NB4 (cell line): ENCODE measurements at regions not wholly inside any gene's neighbourhood (a gene's known extent, or its start where the extent isn't known, plus 50 kb on each side); places are given as distances from the start of the nearest gene placed in this dataset.

ENCODE experiments used
- MYC ChIP-seq: IDR thresholded peaks from 2 replicates; pipeline ENCODE4 v1.6.1; 2011; ENCODE audit warnings: low read depth, low read length
- POLR2A ChIP-seq: IDR thresholded peaks from 2 replicates; pipeline ENCODE4 v1.6.1; 2011; ENCODE audit warnings: mild to moderate bottlenecking; ENCODE audit not compliant: insufficient read length; ENCODE audit errors: extremely low read depth
- TF ChIP-seq, protein P1 (sequence below): IDR thresholded peaks from one replicate; pipeline ENCODE4 v1.5.1; 2012; ENCODE audit warnings: low read depth, low read length

DNA sequence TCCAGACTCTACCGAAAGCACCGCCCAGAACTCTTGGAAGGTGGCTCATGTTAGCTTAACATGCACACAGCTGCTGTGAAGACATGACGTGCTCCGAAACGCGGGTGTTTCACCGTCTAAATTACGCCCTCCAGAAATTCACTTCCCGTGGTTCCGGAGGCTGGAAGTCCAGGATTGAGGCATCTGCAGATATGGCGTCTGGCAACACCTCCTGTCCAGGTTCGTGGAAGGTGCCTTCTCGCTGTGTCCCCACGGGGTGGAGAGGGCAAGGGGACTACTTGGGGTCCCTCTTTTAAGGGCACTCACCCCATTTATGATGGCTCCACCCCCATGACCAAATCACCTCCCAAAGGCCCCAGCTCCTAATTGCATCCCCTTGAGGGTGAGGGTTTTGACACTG is 348.0 kb upstream of the IRX2 start:
- TF ChIP-seq, protein P1, sequence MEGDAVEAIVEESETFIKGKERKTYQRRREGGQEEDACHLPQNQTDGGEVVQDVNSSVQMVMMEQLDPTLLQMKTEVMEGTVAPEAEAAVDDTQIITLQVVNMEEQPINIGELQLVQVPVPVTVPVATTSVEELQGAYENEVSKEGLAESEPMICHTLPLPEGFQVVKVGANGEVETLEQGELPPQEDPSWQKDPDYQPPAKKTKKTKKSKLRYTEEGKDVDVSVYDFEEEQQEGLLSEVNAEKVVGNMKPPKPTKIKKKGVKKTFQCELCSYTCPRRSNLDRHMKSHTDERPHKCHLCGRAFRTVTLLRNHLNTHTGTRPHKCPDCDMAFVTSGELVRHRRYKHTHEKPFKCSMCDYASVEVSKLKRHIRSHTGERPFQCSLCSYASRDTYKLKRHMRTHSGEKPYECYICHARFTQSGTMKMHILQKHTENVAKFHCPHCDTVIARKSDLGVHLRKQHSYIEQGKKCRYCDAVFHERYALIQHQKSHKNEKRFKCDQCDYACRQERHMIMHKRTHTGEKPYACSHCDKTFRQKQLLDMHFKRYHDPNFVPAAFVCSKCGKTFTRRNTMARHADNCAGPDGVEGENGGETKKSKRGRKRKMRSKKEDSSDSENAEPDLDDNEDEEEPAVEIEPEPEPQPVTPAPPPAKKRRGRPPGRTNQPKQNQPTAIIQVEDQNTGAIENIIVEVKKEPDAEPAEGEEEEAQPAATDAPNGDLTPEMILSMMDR, result no peak
- no peak for TF ChIP-seq POLR2A
- TF ChIP-seq MYC, result no peak
